H1 (cell line): ENCODE measurements at regions not wholly inside any gene's neighbourhood (a gene's known extent, or its start where the extent isn't known, plus 50 kb on each side); places are given as distances from the start of the nearest gene placed in this dataset.

Experiments used
- CTCF ChIA-PET: fragments of 300-600 bp; sonication (Branson Sonifier 250); formaldehyde crosslinking; loops from one replicate; lab custom pipeline; 2021; ENCODE audit not compliant: partially characterized antibody; lab: Charles Lee
- POLR2A ChIA-PET: fragments of 300-600 bp; sonication (Branson Sonifier 250); formaldehyde crosslinking; loops from one replicate; lab custom pipeline; 2021; ENCODE audit warnings: inconsistent platforms; ENCODE audit not compliant: partially characterized antibody; lab: Charles Lee
- DNase-seq, 2 experiments: peaks; one replicate each; pipeline versions ENCODE4 v3.0.0 to v3.0.0-alpha.2; 2010 to 2022; ENCODE audit warnings: low spot score in 2 of 2, low read depth in 1 of 2, mixed read lengths in 1 of 2
- FAIRE-seq: peaks from 2 replicates; lab custom pipeline; 2011; peaks lifted over from hg19 to GRCh38; lab: Jason Lieb, UNC
- H2AFZ ChIP-seq: 2 replicates; pipeline ENCODE4 v1.8.1; 2012; ENCODE audit warnings: low read length, inconsistent platforms
- H2AK5ac ChIP-seq: 2 replicates; pipeline ENCODE4 v1.6.1; 2013; ENCODE audit warnings: low read depth, low read length
- H2BK120ac ChIP-seq: replicated peaks from 2 replicates; pipeline ENCODE3; 2013; ENCODE audit warnings: low read depth, low read length, inconsistent platforms
- H2BK12ac ChIP-seq: 2 replicates; pipeline ENCODE4 v1.6.1; 2013; ENCODE audit warnings: low read depth, low read length
- H2BK15ac ChIP-seq: 2 replicates; pipeline ENCODE4 v1.6.1; 2013; ENCODE audit warnings: low read length
- H2BK20ac ChIP-seq: 2 replicates; pipeline ENCODE4 v1.6.1; 2013; ENCODE audit warnings: low read length
- H2BK5ac ChIP-seq: 2 replicates; pipeline ENCODE4 v1.6.1; 2013; ENCODE audit warnings: low read depth, low read length
- H3K14ac ChIP-seq: 2 replicates; pipeline ENCODE4 v1.6.1; 2013; ENCODE audit warnings: inconsistent platforms; ENCODE audit not compliant: insufficient read length
- H3K18ac ChIP-seq: 2 replicates; pipeline ENCODE4 v1.6.1; 2013; ENCODE audit warnings: low read length; ENCODE audit errors: extremely low read depth
- H3K23ac ChIP-seq: 2 replicates; pipeline ENCODE4 v1.6.1; 2013; ENCODE audit warnings: inconsistent platforms; ENCODE audit not compliant: insufficient read length
- H3K23me2 ChIP-seq: 2 replicates; pipeline ENCODE4 v1.6.1; 2013; ENCODE audit warnings: low read depth, low read length
- H3K27ac ChIP-seq: 2 replicates; pipeline ENCODE4 v1.6.1; 2011; ENCODE audit warnings: low read depth, low read length, inconsistent platforms
- H3K27me3 ChIP-seq, 4 experiments: replicated peaks in 1 of 4; 1 replicate in 1 of 4; 2 replicates in 3 of 4; pipeline versions ENCODE4 v1.6.1 to v1.8.1; 2011 to 2013; ENCODE audit warnings: low read length in 3 of 4, mild to moderate bottlenecking in 3 of 4, inconsistent platforms in 2 of 4, mixed read lengths in 2 of 4, moderate library complexity in 1 of 4; ENCODE audit not compliant: control insufficient read depth in 3 of 4, insufficient read depth in 3 of 4; ENCODE audit errors: extremely low read depth in 1 of 4
- H3K36me3 ChIP-seq, 4 experiments: 2 replicates each; pipeline versions ENCODE4 v1.6.1 to v1.8.1; 2011 to 2013; ENCODE audit warnings: mild to moderate bottlenecking in 4 of 4, low read length in 3 of 4, moderate library complexity in 2 of 4, control low read depth in 1 of 4, inconsistent platforms in 1 of 4; ENCODE audit not compliant: insufficient read depth in 4 of 4, control insufficient read depth in 2 of 4
- H3K4ac ChIP-seq: replicated peaks from 2 replicates; pipeline ENCODE3; 2013; ENCODE audit warnings: low read length, low read depth, mixed read lengths, inconsistent platforms; ENCODE audit not compliant: insufficient read length
- H3K4me1 ChIP-seq, 4 experiments: replicated peaks in 1 of 4; 1 replicate in 1 of 4; 2 replicates in 3 of 4; pipeline versions ENCODE4 v1.6.1 to v1.8.1; 2011 to 2013; ENCODE audit warnings: low read length in 3 of 4, inconsistent platforms in 2 of 4, mixed read lengths in 1 of 4; ENCODE audit not compliant: insufficient read depth in 4 of 4, control insufficient read depth in 3 of 4
- H3K4me2 ChIP-seq, 2 experiments: 2 replicates each; pipeline versions ENCODE4 v1.6.1 to v1.8.1; 2011 to 2013; ENCODE audit warnings: low read depth in 2 of 2, low read length in 2 of 2, control low read depth in 1 of 2, inconsistent platforms in 1 of 2, mild to moderate bottlenecking in 1 of 2; ENCODE audit not compliant: insufficient read depth in 1 of 2
- H3K4me3 ChIP-seq, 4 experiments: fragments of 200-600, 300-600 bp in 1 of 4; sonication (generic), shearing (Covaris generic), sonication (Bioruptor Twin) in 1 of 4; 2 replicates each; pipeline versions ENCODE4 v1.5.1 to v1.8.1; 2011 to 2016; ENCODE audit warnings: low read length in 4 of 4, low read depth in 3 of 4, control low read depth in 2 of 4, inconsistent platforms in 2 of 4, mild to moderate bottlenecking in 2 of 4, mixed read lengths in 1 of 4, moderate library complexity in 1 of 4; ENCODE audit not compliant: insufficient read depth in 2 of 4; ENCODE audit errors: extremely low read depth in 1 of 4
- H3K56ac ChIP-seq: replicated peaks from 2 replicates; pipeline ENCODE3; 2013; ENCODE audit warnings: low read depth, mild to moderate bottlenecking, mixed read lengths, low read length, inconsistent platforms; ENCODE audit not compliant: insufficient read length
- H3K79me1 ChIP-seq: 2 replicates; pipeline ENCODE4 v1.6.1; 2013; ENCODE audit warnings: low read depth, low read length, control low read depth
- H3K79me2 ChIP-seq, 2 experiments: 2 replicates each; pipeline versions ENCODE4 v1.6.1 to v1.8.1; 2012 to 2013; ENCODE audit warnings: low read length in 2 of 2, mild to moderate bottlenecking in 2 of 2, inconsistent platforms in 1 of 2; ENCODE audit not compliant: insufficient read depth in 2 of 2, control insufficient read depth in 1 of 2
- H3K9ac ChIP-seq, 4 experiments: replicated peaks in 1 of 4; 1 replicate in 1 of 4; 2 replicates in 3 of 4; pipeline versions ENCODE4 v1.6.1 to v1.8.1; 2011 to 2013; ENCODE audit warnings: low read depth in 3 of 4, low read length in 3 of 4, control low read depth in 2 of 4, mild to moderate bottlenecking in 2 of 4, moderate library complexity in 2 of 4, inconsistent platforms in 1 of 4; ENCODE audit errors: extremely low read depth in 1 of 4
- H3K9me3 ChIP-seq, 2 experiments: 2 replicates each; pipeline versions ENCODE4 v1.6.1 to v1.8.1; 2012 to 2013; ENCODE audit warnings: mild to moderate bottlenecking in 2 of 2, moderate library complexity in 2 of 2, control low read depth in 1 of 2, inconsistent platforms in 1 of 2, low read depth in 1 of 2, low read length in 1 of 2, mixed read lengths in 1 of 2; ENCODE audit not compliant: insufficient read depth in 2 of 2
- H4K20me1 ChIP-seq, 2 experiments: replicated peaks in 1 of 2; 2 replicates each; pipeline versions ENCODE3 to v1.8.1; 2011 to 2013; ENCODE audit warnings: inconsistent platforms in 2 of 2, low read length in 2 of 2, mild to moderate bottlenecking in 1 of 2; ENCODE audit not compliant: insufficient read depth in 2 of 2, control insufficient read depth in 1 of 2
- H4K5ac ChIP-seq: 2 replicates; pipeline ENCODE4 v1.6.1; 2013; ENCODE audit warnings: low read length, low read depth, mixed read lengths, inconsistent platforms; ENCODE audit not compliant: insufficient read length
- H4K8ac ChIP-seq: 2 replicates; pipeline ENCODE4 v1.8.0; 2013; ENCODE audit warnings: mild to moderate bottlenecking, moderate library complexity, low read length, inconsistent platforms; ENCODE audit not compliant: insufficient read depth; ENCODE audit errors: extremely low read depth
- H4K91ac ChIP-seq: replicated peaks from 2 replicates; pipeline ENCODE3; 2013; ENCODE audit warnings: low read length, mixed read lengths, inconsistent platforms; ENCODE audit not compliant: insufficient read length
- CHD1 ChIP-seq: IDR thresholded peaks from 2 replicates; pipeline ENCODE4 v1.6.1; 2012; ENCODE audit warnings: low read depth, low read length, improper control_type of control experiment
- CTCF ChIP-seq, 3 experiments: IDR thresholded peaks; 1 replicate in 2 of 3; 2 replicates in 1 of 3; pipeline versions ENCODE4 v1.5.1 to v1.6.1; 2011; ENCODE audit warnings: low read length in 3 of 3, mild to moderate bottlenecking in 3 of 3, inconsistent platforms in 2 of 3, low read depth in 1 of 3, moderate library complexity in 1 of 3; ENCODE audit not compliant: insufficient read depth in 1 of 3; ENCODE audit errors: control extremely low read depth in 1 of 3
- HDAC2 ChIP-seq, 2 experiments: fragments of 300-600 bp in 1 of 2; sonication (generic) in 1 of 2; IDR thresholded peaks; 2 replicates each; pipeline ENCODE4 v1.6.1; 2011 to 2012; ENCODE audit warnings: low read depth in 2 of 2, low read length in 2 of 2, mild to moderate bottlenecking in 2 of 2, moderate library complexity in 2 of 2, borderline replicate concordance in 1 of 2, inconsistent platforms in 1 of 2
- MAX ChIP-seq: IDR thresholded peaks from 2 replicates; pipeline ENCODE4 v1.6.1; 2012; ENCODE audit warnings: inconsistent platforms
- POLR2A ChIP-seq, 2 experiments: IDR thresholded peaks; 1 replicate in 1 of 2; 2 replicates in 1 of 2; pipeline ENCODE4 v1.6.1; 2011; ENCODE audit warnings: low read depth in 2 of 2, low read length in 2 of 2, mild to moderate bottlenecking in 2 of 2; ENCODE audit errors: control extremely low read depth in 1 of 2
- RAD21 ChIP-seq, 2 experiments: IDR thresholded peaks in 1 of 2; conservative IDR thresholded peaks in 1 of 2; 2 replicates each; pipeline ENCODE4 v1.6.1; 2011; ENCODE audit warnings: low read depth in 2 of 2, low read length in 2 of 2, improper control_type of control experiment in 1 of 2, inconsistent platforms in 1 of 2, mild to moderate bottlenecking in 1 of 2, moderate library complexity in 1 of 2
- RNF2 ChIP-seq: fragments of 200-900, 300-1000 bp; sonication (generic); IDR thresholded peaks from 2 replicates; pipeline ENCODE4 v1.7.1; 2016; ENCODE audit warnings: borderline replicate concordance, low read depth, mild to moderate bottlenecking, antibody characterized with exemption, low read length; ENCODE audit not compliant: poor library complexity, severe bottlenecking; ENCODE audit errors: missing control alignments
- SIRT6 ChIP-seq: IDR thresholded peaks from one replicate; pipeline ENCODE4 v1.7.1; 2012; ENCODE audit warnings: low read length, inconsistent platforms
- SRF ChIP-seq: IDR thresholded peaks from 2 replicates; pipeline ENCODE4 v1.6.1; 2011; ENCODE audit warnings: mild to moderate bottlenecking, low read depth, low read length, moderate library complexity
- YY1 ChIP-seq: IDR thresholded peaks from 2 replicates; pipeline ENCODE4 v1.6.1; 2011; ENCODE audit warnings: low read depth, mild to moderate bottlenecking, low read length
- WGBS, 2 experiments: shearing (Covaris generic) in 1 of 2; methylation state at CpG; one replicate each; pipeline versions ENCODE4 v1.1.6 to v1.1.7; 2013 to 2015; ENCODE audit warnings: low lambda C conversion rate in 2 of 2, mixed read lengths in 2 of 2, inconsistent platforms in 1 of 2, low coverage in 1 of 2, missing lambda C conversion rate in 1 of 2; ENCODE audit not compliant: insufficient replicate concordance in 2 of 2, insufficient coverage in 1 of 2, insufficient read length in 1 of 2; ENCODE audit errors: extremely low coverage in 1 of 2, missing lambda C conversion rate in 1 of 2; 5-methylcytosine and 5-hydroxymethylcytosine counted together

GRCh38 chr2:4354678-4355077 is 651.3 kb downstream of the DCDC2C start:
- no peak overlapping the region for H4K8ac ChIP-seq
- H3K4me2 ChIP-seq = no peak overlapping the region
- H3K9ac ChIP-seq = no peak overlapping the region
- H3K56ac ChIP-seq = no peak overlapping the region
- H3K79me2 ChIP-seq = no peaks in the 10 kb centered on the region
- H4K20me1 ChIP-seq = no peaks in the 10 kb centered on the region
- no peak overlapping the region for H3K23ac ChIP-seq
- no peak overlapping the region for H3K14ac ChIP-seq
- TF ChIP-seq CHD1 (no peak), SIRT6 (no peak), YY1 (0 out of 2 replicates have a peak, but pooled peaks have one; percentile 49), POLR2A (IDR thresholded peaks at IDR 0.05; ENCODE audit: control extremely low read depth in 1 of 2, low read depth in 2 of 2, low read length in 2 of 2) (no peak), RNF2 (no peak), MAX (peak; percentile 76), SRF (no peak), RAD21 (IDR thresholded peaks at IDR 0.05 in 1 of 2, conservative IDR thresholded peaks at IDR 0.05 in 1 of 2; ENCODE audit: low read depth in 2 of 2, low read length in 2 of 2) (peak; percentile 78 to 89), CTCF (IDR thresholded peaks at IDR 0.05; ENCODE audit: control extremely low read depth in 1 of 3, insufficient read depth in 1 of 3, low read depth in 1 of 3, low read length in 3 of 3) (peak; percentile 68 to 95 (median 79)), HDAC2 (IDR thresholded peaks at IDR 0.05; ENCODE audit: borderline replicate concordance in 1 of 2, low read depth in 2 of 2, low read length in 2 of 2) (0 out of 4 replicates have a peak, but pooled peaks of 1 of the 2 experiments have one; percentile 18)
- TF ChIP-seq, all 59 proteins: peak for 5
- H4K5ac ChIP-seq = no peak overlapping the region
- no peaks in the 10 kb centered on the region; a peak in 1 of 8 replicates for H3K36me3 ChIP-seq
- no peak overlapping the region for H3K4ac ChIP-seq
- H3K4me1 ChIP-seq = no peaks in the 10 kb centered on the region
- H3K27ac ChIP-seq = no peak overlapping the region
- H3K23me2 ChIP-seq = no peaks in the 10 kb centered on the region
- POLR2A ChIA-PET = no interaction called here
- DNase-seq = peak; percentile 57 to 80
- H3K79me1 ChIP-seq = no peaks in the 10 kb centered on the region
- H3K4me3 ChIP-seq = no peak overlapping the region
- H3K9me3 ChIP-seq = no peaks in the 10 kb centered on the region
- H2BK15ac ChIP-seq = no peak overlapping the region
- H3K18ac ChIP-seq = no peak overlapping the region
- H2BK20ac ChIP-seq = no peak overlapping the region
- WGBS, 2 experiments = 65% methylated on average over 10 of the region's 10 CpGs; no CpG with 5 or more reads in 1 of the 2 experiments
- CTCF ChIA-PET = interaction anchor here (0.7 to 2.2 kb wide), 11 partner anchors 10 to 329 kb away, joined by 3 to 10 read pairs (median 3); no protein-coding TSS in a partner anchor
- H2BK5ac ChIP-seq = 0 out of 2 replicates have a peak overlapping the region, but pooled peaks have one; percentile 27
- peak; percentile 73 for FAIRE-seq
- no peak overlapping the region for H2BK12ac ChIP-seq
- no peak overlapping the region for H2BK120ac ChIP-seq
- H2AFZ ChIP-seq = no peak overlapping the region
- no peaks in the 10 kb centered on the region for H3K27me3 ChIP-seq
- H4K91ac ChIP-seq = no peak overlapping the region
- H2AK5ac ChIP-seq = no peak overlapping the region
